Ishikawa (cell line): ENCODE measurements at regions not wholly inside any gene's neighbourhood (a gene's known extent, or its start where the extent isn't known, plus 50 kb on each side); places are given as distances from the start of the nearest gene placed in this dataset.

Source experiments
- CEBPB ChIP-seq: IDR thresholded peaks from 2 replicates; pipeline ENCODE4 v1.6.1; 2012
- CREB1 ChIP-seq: IDR thresholded peaks from 2 replicates; pipeline ENCODE4 v1.6.1; 2012; ENCODE audit warnings: low read depth
- EGR1 ChIP-seq: IDR thresholded peaks from 2 replicates; pipeline ENCODE4 v1.6.1; 2012
- EP300 ChIP-seq: IDR thresholded peaks from 2 replicates; pipeline ENCODE4 v1.6.1; 2012; ENCODE audit warnings: borderline replicate concordance
- FOXM1 ChIP-seq: IDR thresholded peaks from 2 replicates; pipeline ENCODE4 v1.6.1; 2012; ENCODE audit warnings: low read depth, borderline replicate concordance
- MAX ChIP-seq: IDR thresholded peaks from 2 replicates; pipeline ENCODE4 v1.6.1; 2012
- NFIC ChIP-seq: IDR thresholded peaks from 2 replicates; pipeline ENCODE4 v1.6.1; 2012
- RAD21 ChIP-seq: IDR thresholded peaks from 2 replicates; pipeline ENCODE4 v1.6.1; 2012; ENCODE audit warnings: low read depth
- REST ChIP-seq: IDR thresholded peaks from 2 replicates; pipeline ENCODE4 v1.6.1; 2012; ENCODE audit warnings: low read depth, mild to moderate bottlenecking
- TAF1 ChIP-seq: IDR thresholded peaks from 2 replicates; pipeline ENCODE4 v1.6.1; 2012; ENCODE audit warnings: low read depth, mild to moderate bottlenecking
- TCF12 ChIP-seq: IDR thresholded peaks from 2 replicates; pipeline ENCODE4 v1.6.1; 2012; ENCODE audit warnings: low read depth
- TEAD4 ChIP-seq: IDR thresholded peaks from 2 replicates; pipeline ENCODE4 v1.6.1; 2012
- USF1 ChIP-seq: IDR thresholded peaks from 2 replicates; pipeline ENCODE4 v1.6.1; 2012
- YY1 ChIP-seq: IDR thresholded peaks from 2 replicates; pipeline ENCODE4 v1.6.1; 2012; ENCODE audit warnings: low read depth
- ZBTB7A ChIP-seq: IDR thresholded peaks from 2 replicates; pipeline ENCODE4 v1.6.1; 2012; ENCODE audit warnings: low read depth

- TF ChIP-seq TCF12: no peak
- TF ChIP-seq USF1: no peak
Measured at GRCh38 chr11:44380009-44380313, 70.0 kb upstream of the ALX4 start.

DNA sequence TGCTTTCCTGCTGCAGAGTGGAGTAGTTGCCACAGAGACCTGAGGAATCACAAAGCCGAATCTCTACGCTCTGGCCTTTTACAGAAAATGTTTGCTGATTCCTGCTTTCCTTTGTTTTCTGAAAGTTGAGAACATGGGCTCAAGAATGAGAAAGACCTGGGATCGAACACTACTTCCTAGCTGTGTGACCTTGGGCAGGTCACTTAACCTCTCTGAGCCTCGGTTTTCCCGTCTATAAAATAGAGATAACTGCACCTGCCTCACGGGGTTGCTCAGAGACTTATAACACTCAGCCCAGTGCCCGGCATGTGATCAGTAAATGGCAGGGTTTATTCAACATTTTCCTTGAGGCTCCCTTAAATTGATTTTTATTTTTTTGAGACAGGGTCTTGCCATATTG lies 70.9 kb upstream of the ALX4 start:
- TF ChIP-seq YY1 (no peak), EP300 (no peak), CREB1 (no peak), RAD21 (no peak), ZBTB7A (no peak), TEAD4 (no peak), TCF12 (no peak), NFIC (no peak), REST (no peak), CEBPB (no peak), USF1 (no peak), FOXM1 (no peak), EGR1 (no peak), MAX (no peak)

- no peak for TF ChIP-seq CEBPB
- no peak for TF ChIP-seq MAX
- TF ChIP-seq REST: no peak
- TF ChIP-seq TEAD4: no peak
- TF ChIP-seq YY1: no peak
- no peak for TF ChIP-seq RAD21
- TF ChIP-seq FOXM1: no peak
- TF ChIP-seq TAF1: no peak
Measured at GRCh38 chr11:44381261-44381660, 71.3 kb upstream of the ALX4 start.

DNA sequence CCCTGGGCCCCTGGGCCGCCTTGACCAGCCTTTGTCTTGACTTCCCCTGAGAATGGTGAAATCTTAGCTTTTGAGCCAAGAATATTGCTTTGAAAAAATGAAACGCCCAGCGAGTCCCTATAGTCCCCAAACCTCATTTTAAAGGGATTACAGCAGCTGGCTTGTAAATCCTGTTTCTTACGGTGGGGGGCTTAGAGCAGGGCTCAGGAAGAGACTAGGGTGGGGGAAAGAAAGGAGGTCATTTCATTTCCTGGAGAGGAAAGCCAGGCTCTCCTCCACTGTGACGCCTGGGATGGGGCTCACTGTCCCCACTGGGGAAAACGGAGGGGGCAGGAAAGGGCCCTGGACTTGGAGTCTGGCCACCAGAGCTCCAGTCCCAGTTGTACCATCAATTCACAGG lies 72.2 kb upstream of the ALX4 start:
- TF ChIP-seq MAX: no peak
- no peak for TF ChIP-seq CREB1
- TF ChIP-seq USF1: no peak
- no peak for TF ChIP-seq YY1
- TF ChIP-seq CEBPB: no peak
- TF ChIP-seq EGR1: no peak
- no peak for TF ChIP-seq TAF1
- no peak for TF ChIP-seq ZBTB7A
- TF ChIP-seq EP300: no peak
- no peak for TF ChIP-seq REST
- no peak for TF ChIP-seq FOXM1
- no peak for TF ChIP-seq NFIC
- no peak for TF ChIP-seq TEAD4
- TF ChIP-seq TCF12: no peak
- no peak for TF ChIP-seq RAD21

DNA sequence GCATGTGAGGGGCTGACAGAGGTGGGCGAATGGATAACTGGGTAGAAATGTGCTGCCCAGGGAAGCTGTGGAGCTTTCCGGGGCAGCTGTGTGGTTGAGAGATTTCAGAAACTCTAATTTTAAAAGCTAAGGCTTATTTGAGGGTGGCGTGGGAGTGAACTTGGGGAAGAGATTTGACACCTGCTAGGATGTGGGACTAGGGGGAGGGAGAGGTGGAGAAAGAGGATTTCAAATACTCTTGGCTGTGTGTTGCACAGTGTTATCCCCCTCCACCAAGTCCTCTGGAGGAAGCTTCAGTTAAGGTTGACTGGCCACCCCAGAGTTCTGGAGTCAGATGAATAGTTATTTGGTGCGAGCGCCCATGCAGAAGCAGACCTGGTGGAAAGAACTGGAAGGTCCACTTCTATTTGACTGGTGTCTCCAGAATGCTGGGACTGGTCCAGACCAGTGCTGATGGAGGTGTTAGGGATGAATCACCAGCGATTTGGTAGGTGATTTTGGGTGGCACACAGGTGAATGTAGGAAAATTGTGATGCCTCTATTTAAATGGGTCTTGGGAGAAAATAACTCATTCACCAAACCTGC lies 72.8 kb upstream of the ALX4 start:
- TF ChIP-seq EGR1 (no peak), TAF1 (no peak), ZBTB7A (no peak), NFIC (no peak), RAD21 (no peak), TCF12 (no peak), TEAD4 (no peak), REST (no peak), FOXM1 (no peak), CREB1 (no peak), MAX (no peak), USF1 (no peak), YY1 (no peak), CEBPB (no peak)
